ENCODE measurements at regions not wholly inside any gene's neighbourhood (a gene's known extent, or its start where the extent isn't known, plus 50 kb on each side); places are given as distances from the start of the nearest gene placed in this dataset.

DNA sequence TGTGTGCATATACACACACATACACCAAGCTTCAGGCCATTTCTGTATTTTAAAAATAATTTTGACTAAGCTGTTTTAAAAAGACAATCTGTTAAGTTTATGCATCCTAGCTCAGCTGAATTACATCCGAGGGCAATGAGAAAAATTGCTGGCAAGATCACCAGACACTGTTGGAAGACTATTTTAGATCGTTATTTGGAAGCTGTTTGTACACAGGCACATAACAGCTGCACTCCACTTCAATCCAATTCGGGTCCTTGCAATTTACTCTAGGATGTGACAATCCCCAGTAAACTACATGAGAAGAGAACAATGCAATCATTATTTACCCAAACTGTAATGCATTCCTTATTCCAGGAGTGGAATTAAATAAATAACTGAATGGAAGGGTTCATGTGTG is 79.3 kb upstream of the RASA1 start:
- ChIA-PET CTCF (no interaction called here), POLR2A (no interaction called here)
- Histone ChIP-seq H3K4me3 (ENCODE audit: control insufficient read depth in 1 of 2, extremely low read depth in 1 of 2, low read length in 1 of 2) (no peak overlapping the region), H3K4me1 (ENCODE audit: control insufficient read depth in 1 of 2, extremely low read depth in 1 of 2, insufficient read depth in 2 of 2, low read length in 2 of 2) (peaks cover 0 to 3% of the 10 kb centered on the region in 2 experiments), H3K27me3 (replicated peaks in 1 of 2; ENCODE audit: control insufficient read depth in 2 of 2, extremely low read depth in 1 of 2, insufficient read depth in 2 of 2, low read length in 1 of 2) (no peaks in the 10 kb centered on the region), H3K36me3 (ENCODE audit: control insufficient read depth in 2 of 2, extremely low read depth in 1 of 2, insufficient read depth in 1 of 2, low read length in 1 of 2) (no peaks in the 10 kb centered on the region), H3K9me3 (no peaks in the 10 kb centered on the region), H3K27ac (ENCODE audit: low read length) (no peak overlapping the region)
- H3K4me1 Mint-ChIP-seq, result peaks cover 8 to 21% (median 15%) of the 10 kb centered on the region in 3 donors
- H3K27me3 Mint-ChIP-seq, result no peaks in the 10 kb centered on the region
- DNase-seq (no peak), ATAC-seq (replicated peaks in 1 of 4) (no peak)
- H3K4me3 Mint-ChIP-seq, result no peak overlapping the region
- no peaks in the 10 kb centered on the region for H3K9me3 Mint-ChIP-seq
- 100% methylated on average over 1 of the region's 3 CpGs for WGBS (ENCODE audit: insufficient coverage)
- no peaks in the 10 kb centered on the region for H3K36me3 Mint-ChIP-seq
- no peak overlapping the region for H3K27ac Mint-ChIP-seq

DNA sequence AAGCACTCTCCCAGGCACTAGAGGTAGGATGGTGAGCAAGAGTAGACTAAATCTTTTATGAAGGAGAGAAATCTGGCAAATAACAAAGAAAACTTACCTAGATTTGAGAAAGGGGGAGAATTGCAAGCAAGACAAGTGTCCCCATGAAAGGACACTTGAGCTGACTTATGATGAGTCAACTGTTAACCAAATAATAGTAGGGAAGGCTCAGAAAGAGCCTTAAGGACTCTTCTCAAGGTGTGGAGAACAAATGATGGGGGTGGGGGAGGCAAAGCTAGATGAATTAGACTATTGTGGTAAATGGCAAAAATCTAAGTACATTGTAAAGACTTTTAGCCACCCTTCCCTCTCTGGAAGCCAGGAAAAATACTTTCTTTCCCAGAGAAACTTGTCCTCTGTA is 77.6 kb upstream of the RASA1 start:
- ATAC-seq (replicated peaks in 1 of 4), result no peak
- no peaks in the 10 kb centered on the region for H3K27me3 ChIP-seq (replicated peaks in 1 of 2; ENCODE audit: control insufficient read depth in 2 of 2, extremely low read depth in 1 of 2, insufficient read depth in 2 of 2, low read length in 1 of 2)
- Mint-ChIP-seq H3K4me1 (peaks cover 4 to 26% (median 17%) of the 10 kb centered on the region in 3 donors), H3K27ac (no peak overlapping the region), H3K36me3 (no peaks in the 10 kb centered on the region), H3K4me3 (no peak overlapping the region), H3K27me3 (no peaks in the 10 kb centered on the region), H3K9me3 (no peaks in the 10 kb centered on the region)
- no peaks in the 10 kb centered on the region for H3K9me3 ChIP-seq
- ChIA-PET POLR2A (no interaction called here), CTCF (no interaction called here)
- no peak for DNase-seq
- H3K27ac ChIP-seq (ENCODE audit: low read length), result no peak overlapping the region
- H3K4me1 ChIP-seq (ENCODE audit: control insufficient read depth in 1 of 2, extremely low read depth in 1 of 2, insufficient read depth in 2 of 2, low read length in 2 of 2), result peaks cover 0 to under 1% of the 10 kb centered on the region in 2 experiments
- no peak overlapping the region for H3K4me3 ChIP-seq (ENCODE audit: control insufficient read depth in 1 of 2, extremely low read depth in 1 of 2, low read length in 1 of 2)
- H3K36me3 ChIP-seq (ENCODE audit: control insufficient read depth in 2 of 2, extremely low read depth in 1 of 2, insufficient read depth in 1 of 2, low read length in 1 of 2), result no peaks in the 10 kb centered on the region

DNA sequence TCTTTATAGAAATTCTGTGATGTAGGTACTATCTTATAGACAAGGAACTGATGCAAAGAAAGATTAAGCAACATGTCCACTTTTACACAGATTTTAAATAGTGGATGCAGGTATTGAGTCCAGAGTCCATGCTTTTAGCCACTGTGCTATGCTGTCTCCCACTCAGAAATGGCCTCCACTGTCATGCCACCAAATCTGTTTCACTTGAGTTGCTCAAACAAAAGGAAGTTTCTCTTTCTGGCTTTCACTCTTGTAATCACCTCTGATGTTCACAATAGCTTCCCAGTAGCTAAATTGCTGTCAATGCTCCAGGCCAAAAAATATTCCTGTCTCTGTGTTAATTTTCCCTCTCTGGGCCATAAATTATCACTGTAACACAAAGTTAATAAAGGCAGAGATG is 77.0 kb upstream of the RASA1 start:
- Mint-ChIP-seq H3K27me3 (no peaks in the 10 kb centered on the region), H3K36me3 (no peaks in the 10 kb centered on the region), H3K9me3 (no peaks in the 10 kb centered on the region), H3K27ac (peak overlapping the region; percentile 5 to 59), H3K4me3 (no peak overlapping the region), H3K4me1 (peaks cover 9 to 33% (median 24%) of the 10 kb centered on the region in 3 donors)
- H3K27me3 ChIP-seq (replicated peaks in 1 of 2; ENCODE audit: control insufficient read depth in 2 of 2, extremely low read depth in 1 of 2, insufficient read depth in 2 of 2, low read length in 1 of 2), result no peaks in the 10 kb centered on the region
- ATAC-seq (replicated peaks in 1 of 4) (no peak), DNase-seq (no peak)
- ChIA-PET CTCF (no interaction called here), POLR2A (no interaction called here)
- H3K4me1 ChIP-seq (ENCODE audit: control insufficient read depth in 1 of 2, extremely low read depth in 1 of 2, insufficient read depth in 2 of 2, low read length in 2 of 2), result peaks cover 0 to 4% of the 10 kb centered on the region in 2 experiments
- no peak overlapping the region for H3K4me3 ChIP-seq (ENCODE audit: control insufficient read depth in 1 of 2, extremely low read depth in 1 of 2, low read length in 1 of 2)
- H3K27ac ChIP-seq (ENCODE audit: low read length), result no peak overlapping the region
- no peaks in the 10 kb centered on the region for H3K36me3 ChIP-seq (ENCODE audit: control insufficient read depth in 2 of 2, extremely low read depth in 1 of 2, insufficient read depth in 1 of 2, low read length in 1 of 2)
- H3K9me3 ChIP-seq, result no peaks in the 10 kb centered on the region

DNA sequence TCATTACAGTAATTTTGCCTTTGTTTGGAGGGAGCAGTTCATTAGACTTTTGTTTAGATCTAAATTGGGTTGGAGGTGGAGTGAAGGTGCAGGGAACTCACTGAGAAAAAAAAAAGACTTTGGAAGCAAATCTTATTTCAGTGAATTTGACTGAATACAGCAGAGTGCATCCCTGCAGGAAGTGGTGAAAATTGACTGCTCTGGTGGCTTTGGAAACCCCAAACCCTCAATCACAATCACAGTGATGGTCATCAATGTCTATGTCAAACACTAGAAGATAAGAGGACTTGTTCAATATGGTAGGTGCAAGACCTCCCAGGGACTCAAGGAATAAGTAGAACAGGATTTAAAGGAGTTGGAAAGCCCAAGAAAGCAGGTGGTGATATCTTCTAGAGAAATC is 76.0 kb upstream of the RASA1 start:
- no peaks in the 10 kb centered on the region for H3K9me3 Mint-ChIP-seq
- H3K4me1 Mint-ChIP-seq, result peaks cover 11 to 34% (median 25%) of the 10 kb centered on the region in 3 donors
- ChIA-PET POLR2A (no interaction called here), CTCF (no interaction called here)
- Histone ChIP-seq H3K27ac (ENCODE audit: low read length) (no peak overlapping the region), H3K4me3 (ENCODE audit: control insufficient read depth in 1 of 2, extremely low read depth in 1 of 2, low read length in 1 of 2) (no peak overlapping the region), H3K27me3 (replicated peaks in 1 of 2; ENCODE audit: control insufficient read depth in 2 of 2, extremely low read depth in 1 of 2, insufficient read depth in 2 of 2, low read length in 1 of 2) (no peaks in the 10 kb centered on the region), H3K9me3 (no peaks in the 10 kb centered on the region), H3K36me3 (ENCODE audit: control insufficient read depth in 2 of 2, extremely low read depth in 1 of 2, insufficient read depth in 1 of 2, low read length in 1 of 2) (no peaks in the 10 kb centered on the region), H3K4me1 (ENCODE audit: control insufficient read depth in 1 of 2, extremely low read depth in 1 of 2, insufficient read depth in 2 of 2, low read length in 2 of 2) (peaks cover 0 to 4% of the 10 kb centered on the region in 2 experiments)
- H3K27me3 Mint-ChIP-seq, result no peaks in the 10 kb centered on the region
- H3K36me3 Mint-ChIP-seq, result no peaks in the 10 kb centered on the region
- DNase-seq (no peak), ATAC-seq (replicated peaks in 1 of 4) (no peak)
- no peak overlapping the region for H3K27ac Mint-ChIP-seq
- H3K4me3 Mint-ChIP-seq, result no peak overlapping the region

DNA sequence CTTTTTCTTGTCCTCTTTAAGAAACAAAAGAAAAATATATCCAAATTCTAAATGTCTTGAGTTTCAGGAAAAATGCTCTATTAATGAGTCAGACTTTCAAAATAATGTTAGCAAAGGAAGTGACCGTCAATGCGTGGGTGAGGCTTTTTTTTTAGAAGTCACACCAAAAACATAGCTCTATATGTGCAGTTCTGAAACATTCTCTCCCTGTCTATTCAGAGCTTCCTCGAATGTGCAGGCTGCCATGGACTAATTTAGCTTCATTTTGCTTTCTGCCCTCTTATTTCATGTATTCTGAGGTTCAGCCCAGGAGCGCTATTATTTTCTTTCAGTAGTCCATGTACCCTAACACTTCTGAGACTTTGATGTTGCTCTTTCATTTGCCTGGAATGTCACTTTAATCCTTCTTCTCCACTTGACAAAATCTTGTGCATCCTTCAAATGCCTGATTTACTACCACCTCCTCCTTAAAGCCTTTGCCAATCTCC is 72.5 kb upstream of the RASA1 start:
- ATAC-seq (replicated peaks in 1 of 4) (no peak), DNase-seq (no peak)
- Histone ChIP-seq H3K36me3 (ENCODE audit: control insufficient read depth in 2 of 2, extremely low read depth in 1 of 2, insufficient read depth in 1 of 2, low read length in 1 of 2) (no peaks in the 10 kb centered on the region), H3K4me3 (ENCODE audit: control insufficient read depth in 1 of 2, extremely low read depth in 1 of 2, low read length in 1 of 2) (no peak overlapping the region), H3K9me3 (no peaks in the 10 kb centered on the region), H3K27me3 (replicated peaks in 1 of 2; ENCODE audit: control insufficient read depth in 2 of 2, extremely low read depth in 1 of 2, insufficient read depth in 2 of 2, low read length in 1 of 2) (no peaks in the 10 kb centered on the region), H3K27ac (ENCODE audit: low read length) (no peak overlapping the region), H3K4me1 (ENCODE audit: control insufficient read depth in 1 of 2, extremely low read depth in 1 of 2, insufficient read depth in 2 of 2, low read length in 2 of 2) (peaks cover 0 to 4% of the 10 kb centered on the region in 2 experiments)
- ChIA-PET POLR2A (interaction anchor here in 1 of 2 donors (0.5 to 0.6 kb wide), 2 partner anchors 18 to 481 kb away, joined by 3 read pairs; no protein-coding TSS in a partner anchor), CTCF (interaction anchor here in 1 of 2 donors (0.8 kb wide), 1 partner anchor 13 kb away, joined by 3 read pairs; no protein-coding TSS in a partner anchor)
- H3K27ac Mint-ChIP-seq, result peak overlapping the region; percentile 19 to 61
- 33% methylated on average over 2 of the region's 4 CpGs for WGBS (ENCODE audit: insufficient coverage)
- no peaks in the 10 kb centered on the region for H3K27me3 Mint-ChIP-seq
- H3K4me3 Mint-ChIP-seq, result no peak overlapping the region
- H3K4me1 Mint-ChIP-seq, result peaks cover 11 to 34% (median 25%) of the 10 kb centered on the region in 3 donors
- H3K9me3 Mint-ChIP-seq, result no peaks in the 10 kb centered on the region
- H3K36me3 Mint-ChIP-seq, result no peaks in the 10 kb centered on the region

DNA sequence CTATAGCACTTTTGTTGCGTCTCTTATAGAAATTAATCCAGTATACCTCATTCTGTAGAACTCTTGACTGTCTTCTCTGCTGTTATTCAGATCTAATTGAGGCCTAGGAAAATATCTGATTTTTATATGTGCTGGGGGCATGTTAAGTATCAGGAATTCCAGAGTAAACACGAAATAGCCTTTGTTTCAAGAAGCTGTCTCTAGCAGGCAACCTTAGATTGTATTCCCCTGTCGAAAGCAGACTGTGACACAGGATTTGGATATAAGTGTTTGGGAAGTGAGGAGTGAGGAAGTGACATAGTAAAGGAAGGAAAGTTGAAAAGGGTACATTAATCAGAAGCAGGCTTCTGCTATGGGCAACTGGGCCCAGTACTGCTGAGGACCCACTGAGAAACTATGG is 72.1 kb upstream of the RASA1 start:
- Mint-ChIP-seq H3K27ac (no peak overlapping the region), H3K9me3 (no peaks in the 10 kb centered on the region), H3K4me3 (no peak overlapping the region), H3K27me3 (no peaks in the 10 kb centered on the region), H3K4me1 (peaks cover 11 to 34% (median 25%) of the 10 kb centered on the region in 3 donors), H3K36me3 (no peaks in the 10 kb centered on the region)
- Histone ChIP-seq H3K4me3 (ENCODE audit: control insufficient read depth in 1 of 2, extremely low read depth in 1 of 2, low read length in 1 of 2) (no peak overlapping the region), H3K4me1 (ENCODE audit: control insufficient read depth in 1 of 2, extremely low read depth in 1 of 2, insufficient read depth in 2 of 2, low read length in 2 of 2) (peaks cover 0 to 4% of the 10 kb centered on the region in 2 experiments), H3K27me3 (replicated peaks in 1 of 2; ENCODE audit: control insufficient read depth in 2 of 2, extremely low read depth in 1 of 2, insufficient read depth in 2 of 2, low read length in 1 of 2) (no peaks in the 10 kb centered on the region), H3K9me3 (no peaks in the 10 kb centered on the region), H3K27ac (ENCODE audit: low read length) (no peak overlapping the region), H3K36me3 (ENCODE audit: control insufficient read depth in 2 of 2, extremely low read depth in 1 of 2, insufficient read depth in 1 of 2, low read length in 1 of 2) (no peaks in the 10 kb centered on the region)
- DNase-seq, result no peak
- 94% methylated on average over 2 of the region's 3 CpGs for WGBS (ENCODE audit: insufficient coverage)
- POLR2A ChIA-PET, result interaction anchor here in 1 of 2 donors (0.6 kb wide), 1 partner anchor 19 kb away, joined by 3 read pairs; no protein-coding TSS in a partner anchor
- CTCF ChIA-PET, result interaction anchor here in 1 of 2 donors (0.8 kb wide), 1 partner anchor 13 kb away, joined by 3 read pairs; no protein-coding TSS in a partner anchor
- no peak for ATAC-seq (replicated peaks in 1 of 4)

DNA sequence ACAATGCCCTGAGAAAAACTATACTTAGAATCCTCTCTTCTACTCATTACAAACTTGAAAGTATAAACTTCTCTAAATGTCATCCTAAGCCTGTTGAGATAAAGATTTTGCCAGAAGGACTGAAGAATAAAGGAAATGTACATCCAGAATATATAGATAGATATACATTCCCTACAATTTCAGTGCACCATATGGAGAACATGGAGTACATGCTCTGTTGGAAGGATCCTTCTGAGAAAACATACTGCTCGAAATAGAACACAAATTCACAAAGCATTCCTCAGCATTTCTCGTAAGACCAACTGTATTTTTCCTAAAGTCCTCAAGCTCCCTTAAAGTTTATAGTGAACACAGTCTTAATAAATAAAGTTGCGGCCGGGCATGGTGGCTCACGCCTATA is 69.7 kb upstream of the RASA1 start:
- ChIA-PET CTCF (no interaction called here), POLR2A (no interaction called here)
- Histone ChIP-seq H3K36me3 (ENCODE audit: control insufficient read depth in 2 of 2, extremely low read depth in 1 of 2, insufficient read depth in 1 of 2, low read length in 1 of 2) (no peaks in the 10 kb centered on the region), H3K27me3 (replicated peaks in 1 of 2; ENCODE audit: control insufficient read depth in 2 of 2, extremely low read depth in 1 of 2, insufficient read depth in 2 of 2, low read length in 1 of 2) (no peaks in the 10 kb centered on the region), H3K27ac (ENCODE audit: low read length) (no peak overlapping the region), H3K4me3 (ENCODE audit: control insufficient read depth in 1 of 2, extremely low read depth in 1 of 2, low read length in 1 of 2) (no peak overlapping the region), H3K4me1 (ENCODE audit: control insufficient read depth in 1 of 2, extremely low read depth in 1 of 2, insufficient read depth in 2 of 2, low read length in 2 of 2) (peaks cover 0 to 4% of the 10 kb centered on the region in 2 experiments), H3K9me3 (no peaks in the 10 kb centered on the region)
- no CpG with 5 or more reads among the region's 5 CpGs for WGBS (ENCODE audit: insufficient coverage)
- H3K4me1 Mint-ChIP-seq, result peaks cover 7 to 17% (median 15%) of the 10 kb centered on the region in 3 donors
- no peak overlapping the region for H3K4me3 Mint-ChIP-seq
- H3K27me3 Mint-ChIP-seq, result no peaks in the 10 kb centered on the region
- no peak overlapping the region for H3K27ac Mint-ChIP-seq
- no peaks in the 10 kb centered on the region for H3K36me3 Mint-ChIP-seq
- ATAC-seq (replicated peaks in 1 of 4) (no peak), DNase-seq (no peak)
- peaks cover 0 to 4% (median 0%) of the 10 kb centered on the region in 3 donors for H3K9me3 Mint-ChIP-seq
